BE2C (cell line): ENCODE measurements at regions not wholly inside any gene's neighbourhood (a gene's known extent, or its start where the extent isn't known, plus 50 kb on each side); places are given as distances from the start of the nearest gene placed in this dataset.

Source experiments
- DNase-seq: peaks from one replicate; pipeline ENCODE4 v3.0.0-alpha.2; 2020
- H3K27me3 ChIP-seq: fragments of 250-450 bp; sonication (Bioruptor Pico); 2 replicates; pipeline ENCODE4 v1.5.1; 2020; ENCODE audit warnings: mild to moderate bottlenecking
- H3K36me3 ChIP-seq: fragments of 250-450 bp; sonication (Bioruptor Pico); 2 replicates; pipeline ENCODE4 v1.5.1; 2020; ENCODE audit warnings: mild to moderate bottlenecking
- H3K4me1 ChIP-seq: fragments of 250-450 bp; sonication (Bioruptor Pico); 2 replicates; pipeline ENCODE4 v1.5.1; 2020
- H3K4me3 ChIP-seq: 2 replicates; pipeline ENCODE4 v1.5.1; 2011; ENCODE audit warnings: low read depth, low read length
- H3K9me3 ChIP-seq: fragments of 250-450 bp; sonication (Bioruptor Pico); 2 replicates; pipeline ENCODE4 v1.5.1; 2020
- CTCF ChIP-seq: IDR thresholded peaks from 2 replicates; pipeline ENCODE4 v1.5.1; 2012; ENCODE audit warnings: mild to moderate bottlenecking, low read depth, low read length

DNA sequence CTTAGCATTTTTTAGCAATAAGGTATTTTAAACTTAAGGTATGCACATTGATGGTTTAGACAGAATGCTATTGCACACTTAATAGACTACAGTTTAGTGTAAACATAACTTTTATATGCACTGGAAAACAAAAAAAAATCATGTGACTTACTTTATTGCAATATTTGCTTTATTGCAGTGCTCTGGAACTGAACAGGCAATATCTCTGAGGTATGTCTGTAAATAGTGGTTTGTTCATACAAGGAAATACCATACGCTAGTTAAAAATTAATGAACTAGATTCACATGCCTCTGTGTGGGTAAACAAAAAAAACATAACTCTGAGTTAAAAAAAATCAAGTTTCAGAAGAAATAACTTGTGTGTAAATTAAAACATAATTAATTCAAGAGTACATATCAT, 479.0 kb upstream of the MKI67 start:
- no peak for TF ChIP-seq CTCF
- H3K27me3 ChIP-seq = no peaks in the 10 kb centered on the region
- no peak for DNase-seq
- no peaks in the 10 kb centered on the region for H3K9me3 ChIP-seq
- H3K36me3 ChIP-seq = no peaks in the 10 kb centered on the region
- no peaks in the 10 kb centered on the region for H3K4me1 ChIP-seq
- no peak overlapping the region for H3K4me3 ChIP-seq

GRCh38 chr10:128606055-128606454, 479.8 kb upstream of the MKI67 start:
- DNase-seq = no peak
- Histone ChIP-seq H3K9me3 (no peaks in the 10 kb centered on the region), H3K27me3 (no peaks in the 10 kb centered on the region), H3K4me3 (no peak overlapping the region), H3K36me3 (no peaks in the 10 kb centered on the region), H3K4me1 (no peaks in the 10 kb centered on the region)
- TF ChIP-seq CTCF = no peak

- Histone ChIP-seq H3K4me1 (no peaks in the 10 kb centered on the region), H3K36me3 (no peaks in the 10 kb centered on the region), H3K4me3 (no peak overlapping the region), H3K9me3 (no peaks in the 10 kb centered on the region), H3K27me3 (no peaks in the 10 kb centered on the region)
- TF ChIP-seq CTCF = no peak
- no peak for DNase-seq
Observed at GRCh38 chr10:128608791-128609190, 482.6 kb upstream of the MKI67 start.

DNA sequence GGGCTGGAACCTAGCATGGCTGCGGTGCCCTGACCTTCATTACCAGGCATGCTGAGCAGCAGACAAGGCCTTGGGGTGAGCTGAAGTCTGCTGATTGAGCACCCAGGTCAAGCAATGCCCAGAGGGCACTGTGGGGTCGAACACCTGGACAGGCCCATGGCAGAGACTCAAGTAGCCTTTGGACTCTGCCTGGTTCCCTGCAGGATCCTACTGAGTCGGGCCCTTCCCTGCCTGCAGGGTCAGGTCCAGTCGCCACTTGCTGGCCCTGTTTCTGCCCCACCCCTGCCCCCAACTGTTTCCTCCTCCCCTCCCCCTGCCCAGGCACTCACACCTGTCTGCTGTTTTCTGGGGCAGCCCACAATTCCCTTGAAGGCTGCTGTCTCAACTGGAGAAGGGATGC, 483.2 kb upstream of the MKI67 start:
- Histone ChIP-seq H3K4me1 (no peaks in the 10 kb centered on the region), H3K36me3 (no peaks in the 10 kb centered on the region)
- no peak for TF ChIP-seq CTCF

GRCh38 chr10:128610113-128610512, 483.9 kb upstream of the MKI67 start:
- Histone ChIP-seq H3K4me3 (no peak overlapping the region), H3K4me1 (no peaks in the 10 kb centered on the region), H3K9me3 (no peaks in the 10 kb centered on the region), H3K36me3 (no peaks in the 10 kb centered on the region), H3K27me3 (no peaks in the 10 kb centered on the region)
- no peak for TF ChIP-seq CTCF
- DNase-seq = no peak

More for the DNA sequence above, 483.2 kb upstream of the MKI67 start:
- Histone ChIP-seq H3K27me3 (no peaks in the 10 kb centered on the region), H3K9me3 (no peaks in the 10 kb centered on the region), H3K4me3 (no peak overlapping the region)
- no peak for DNase-seq

DNA sequence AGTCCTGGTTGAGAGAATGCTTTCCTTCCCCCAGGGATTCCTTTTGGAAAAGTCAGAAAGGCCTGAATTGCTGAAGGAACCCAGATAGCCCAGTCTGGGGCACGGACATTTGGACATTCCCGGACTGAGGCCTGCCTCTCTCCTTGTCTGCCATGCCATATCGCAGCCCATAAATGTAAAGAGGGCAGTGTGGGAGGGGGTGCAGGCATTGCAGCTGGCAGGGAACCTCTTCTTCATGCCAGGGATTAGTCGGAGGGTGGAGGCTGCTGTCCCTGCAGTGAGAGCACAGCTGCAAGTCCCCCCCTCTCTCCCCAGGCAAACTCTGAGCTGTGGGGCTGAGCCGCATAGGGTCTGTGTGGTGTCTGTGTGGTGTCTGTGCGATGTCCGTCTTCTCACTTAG, 486.0 kb upstream of the MKI67 start:
- DNase-seq = no peak
- TF ChIP-seq CTCF = no peak
- H3K9me3 ChIP-seq = no peaks in the 10 kb centered on the region

More for the DNA sequence above, 486.0 kb upstream of the MKI67 start:
- no peaks in the 10 kb centered on the region for H3K4me1 ChIP-seq
- no peaks in the 10 kb centered on the region for H3K36me3 ChIP-seq
- no peak overlapping the region for H3K4me3 ChIP-seq
- H3K27me3 ChIP-seq = no peaks in the 10 kb centered on the region
